ENCODE measurements at regions not wholly inside any gene's neighbourhood (a gene's known extent, or its start where the extent isn't known, plus 50 kb on each side); places are given as distances from the start of the nearest gene placed in this dataset.

DNA sequence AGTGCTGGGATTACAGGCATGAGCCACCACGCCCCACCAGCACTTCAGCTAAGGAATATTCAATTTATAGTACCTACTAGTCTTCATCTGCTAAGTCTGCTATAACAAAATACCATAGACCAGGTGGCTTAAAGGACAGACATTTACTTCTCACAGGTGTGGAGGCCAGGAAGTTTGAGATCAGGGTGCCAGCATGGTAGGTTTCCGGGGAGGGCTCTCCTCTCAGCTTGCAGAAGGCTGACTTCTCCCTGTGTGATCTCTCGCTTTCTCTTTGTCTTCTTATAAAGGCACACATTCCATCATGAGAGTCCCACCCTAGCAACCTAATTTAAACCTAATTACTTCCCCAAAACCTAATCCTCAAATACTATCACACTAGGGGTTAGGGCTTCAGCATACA, 433.0 kb downstream of the INSC start:
- DNase-seq = no peak

DNA sequence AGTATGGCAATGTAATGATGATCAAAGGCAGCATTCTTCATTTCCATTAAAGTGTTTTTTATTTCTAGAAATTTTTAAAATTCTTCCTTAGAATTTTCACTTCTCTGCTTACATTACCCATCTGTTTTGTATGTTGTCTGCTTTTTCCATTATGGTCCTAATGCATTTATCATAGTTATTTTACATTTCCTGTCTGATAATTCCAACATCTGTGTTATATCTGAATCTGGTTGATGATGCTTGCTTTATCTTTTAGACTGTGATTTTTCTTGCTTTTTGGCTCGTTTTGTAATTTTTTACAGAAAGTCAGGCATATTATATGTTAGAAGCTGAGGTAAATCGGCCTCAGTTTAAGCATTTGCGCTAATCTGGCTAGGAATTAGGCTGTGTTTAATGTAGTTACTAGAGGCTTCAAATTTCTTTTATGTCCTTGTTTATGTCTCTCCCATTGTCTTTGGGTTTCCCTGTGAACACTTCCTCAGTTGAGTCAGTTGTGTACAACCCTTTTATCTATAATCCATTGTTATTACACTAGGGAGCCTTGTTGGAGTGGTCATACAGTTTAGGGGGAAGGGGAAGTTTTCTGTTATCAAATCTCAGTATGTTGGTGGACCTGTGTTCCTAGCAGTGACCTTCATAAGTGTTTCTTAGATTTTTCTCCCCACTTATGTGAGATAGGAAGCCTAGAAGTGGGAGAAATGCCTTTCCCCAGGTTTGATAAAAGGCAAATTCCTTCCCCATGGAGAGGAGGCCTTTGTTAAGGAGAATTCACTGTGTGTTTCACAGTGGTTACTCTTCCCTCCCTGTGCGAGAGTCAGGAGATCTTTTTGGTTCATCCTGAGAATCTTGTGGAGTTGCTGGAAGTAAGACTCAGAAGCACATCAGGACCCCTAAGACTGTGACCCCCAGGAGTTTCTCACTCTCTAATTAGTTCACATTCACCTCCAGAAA, 437.5 kb downstream of the INSC start:
- no peak for DNase-seq

DNA sequence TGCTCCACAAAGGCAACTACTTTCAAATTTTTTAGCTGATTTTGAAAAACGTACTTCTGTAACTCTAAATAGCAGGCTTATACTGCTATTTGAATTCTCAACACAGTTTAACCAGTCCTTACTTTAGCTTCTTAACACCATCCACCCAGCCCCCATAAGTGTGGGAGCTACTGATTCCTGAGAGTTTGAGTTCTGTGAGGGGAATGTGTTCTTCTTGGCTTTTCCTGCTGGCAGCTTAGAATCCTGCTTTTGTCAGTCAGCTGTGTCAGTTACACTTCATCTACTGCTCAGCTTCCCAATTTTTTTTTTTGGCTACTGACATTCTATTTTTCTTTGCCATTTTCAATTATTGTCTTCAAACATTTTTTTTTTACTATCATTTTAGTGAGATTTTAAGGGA, 440.4 kb downstream of the INSC start:
- DNase-seq = no peak

DNA sequence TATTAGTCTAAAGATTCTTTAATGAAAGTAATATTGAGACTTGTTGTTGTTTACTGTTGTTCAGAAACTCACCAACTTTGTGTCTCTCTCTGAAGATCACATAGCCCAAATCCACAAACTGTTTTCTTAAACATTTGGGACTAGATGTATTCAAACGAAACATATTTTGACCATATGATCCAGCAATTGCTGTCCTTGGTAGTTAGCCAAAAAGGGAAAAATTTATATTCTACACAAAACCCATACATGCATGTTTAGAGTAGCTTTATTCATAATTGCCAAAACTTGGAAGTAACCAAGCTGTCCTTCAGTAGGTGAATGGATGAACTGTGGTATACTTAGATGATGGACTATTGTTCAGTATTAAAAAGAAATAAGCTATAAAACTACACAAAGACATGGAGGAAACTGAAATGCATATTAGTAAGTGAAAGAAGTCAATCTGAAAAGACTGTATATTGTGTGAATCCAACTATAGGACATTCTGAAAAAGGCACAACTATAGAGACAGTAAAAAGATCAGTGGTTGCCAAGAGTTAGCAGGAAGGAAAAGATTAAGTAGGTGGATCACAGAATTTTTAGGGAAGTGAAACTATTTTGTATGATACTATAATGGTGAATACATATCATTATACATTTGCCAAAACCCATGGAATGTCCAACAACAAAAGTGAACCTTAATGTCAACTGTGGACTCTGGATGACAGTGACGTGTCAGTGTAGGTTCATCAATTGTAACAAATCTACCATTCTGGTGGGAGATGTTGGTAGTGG, 442.9 kb downstream of the INSC start:
- no peak for DNase-seq

DNA sequence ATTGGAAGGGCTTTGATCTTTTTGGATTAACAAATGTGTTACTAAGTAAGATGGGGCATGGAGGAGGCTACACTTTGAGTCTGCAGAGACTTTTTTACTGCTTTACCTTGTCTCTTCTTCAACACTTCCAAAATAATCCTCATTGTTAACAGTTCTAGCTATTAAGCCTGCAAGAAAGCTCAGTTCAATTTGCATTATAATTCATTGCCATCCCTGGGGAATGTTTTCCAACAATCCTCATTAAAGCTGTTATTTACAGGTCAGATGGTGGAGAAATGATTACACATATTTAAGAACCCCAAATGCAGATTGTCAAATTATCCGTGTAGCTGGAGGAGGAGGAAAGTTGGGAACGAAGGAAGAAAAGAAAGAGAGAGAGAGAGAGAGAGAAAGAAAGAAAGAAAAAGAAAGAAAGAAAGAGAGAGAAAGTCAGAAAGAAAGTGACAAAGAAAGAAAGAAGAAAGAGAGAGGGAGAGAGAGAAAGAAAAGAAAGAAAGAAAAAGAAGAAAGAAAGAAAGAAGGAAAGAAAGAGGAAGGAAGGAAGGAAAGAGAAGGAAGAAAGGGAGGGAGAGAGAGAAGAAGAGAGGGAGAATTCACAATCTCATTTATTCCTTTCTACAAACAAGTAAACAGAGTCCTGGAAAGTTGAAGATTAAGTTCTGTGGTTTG, 443.9 kb downstream of the INSC start:
- no peak for DNase-seq

DNA sequence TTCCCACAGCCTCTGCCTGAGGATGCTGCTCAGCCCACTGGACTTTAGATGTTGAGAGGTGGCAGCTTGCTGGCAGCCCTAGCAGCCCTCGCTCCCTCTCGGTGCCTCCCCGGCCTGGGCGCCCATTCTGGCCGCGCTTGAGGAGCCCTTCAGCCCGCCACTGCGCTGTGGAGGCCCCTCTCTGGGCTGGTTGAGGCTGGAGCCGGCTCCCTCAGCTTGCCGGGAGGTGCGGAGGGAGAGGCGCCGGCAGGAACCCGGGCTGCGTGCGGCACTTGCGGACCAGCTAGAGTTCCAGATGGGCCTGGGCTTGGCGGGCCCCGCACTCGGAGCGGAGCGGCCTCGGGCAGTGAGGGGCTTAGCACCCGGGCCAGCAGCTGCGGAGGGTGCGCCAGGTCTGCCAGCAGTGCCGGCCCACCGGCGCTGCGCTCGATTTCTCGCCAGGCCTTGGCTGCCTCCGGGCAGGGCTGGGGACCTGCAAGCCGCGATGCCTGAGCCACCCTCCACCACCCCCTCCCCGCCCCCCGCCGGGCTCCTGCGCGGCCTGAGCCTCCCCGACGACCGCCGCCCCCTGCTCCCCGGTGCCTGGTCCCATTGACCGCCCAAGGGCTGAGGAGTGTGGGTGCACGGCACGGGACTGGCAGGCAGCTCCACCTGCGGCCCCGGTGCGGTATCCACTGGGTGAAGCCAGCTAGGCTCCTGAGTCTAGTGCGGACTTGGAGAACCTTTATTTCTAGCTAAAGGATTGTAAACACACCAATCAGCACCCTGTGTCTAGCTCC, 446.2 kb downstream of the INSC start:
- no peak for DNase-seq

DNA sequence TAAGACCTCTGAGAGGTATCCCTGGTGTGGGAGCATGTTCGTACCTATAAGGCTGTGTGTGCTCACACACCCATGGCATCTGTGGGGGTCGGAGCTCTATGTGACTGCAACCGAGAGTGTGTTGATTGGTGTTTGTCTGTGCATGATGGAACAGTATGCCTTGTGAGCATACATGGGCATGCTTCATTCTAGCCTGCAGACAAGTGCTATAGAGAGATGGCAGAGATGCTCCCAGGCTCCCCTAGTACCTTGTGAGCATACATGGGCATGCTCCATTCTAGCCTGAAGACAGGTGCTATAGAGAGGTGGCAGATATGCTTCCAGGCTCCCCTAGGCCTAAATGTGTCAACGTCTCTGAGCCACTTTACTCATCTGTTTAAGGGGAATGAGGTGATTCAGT, 447.5 kb downstream of the INSC start:
- no peak for DNase-seq

DNA sequence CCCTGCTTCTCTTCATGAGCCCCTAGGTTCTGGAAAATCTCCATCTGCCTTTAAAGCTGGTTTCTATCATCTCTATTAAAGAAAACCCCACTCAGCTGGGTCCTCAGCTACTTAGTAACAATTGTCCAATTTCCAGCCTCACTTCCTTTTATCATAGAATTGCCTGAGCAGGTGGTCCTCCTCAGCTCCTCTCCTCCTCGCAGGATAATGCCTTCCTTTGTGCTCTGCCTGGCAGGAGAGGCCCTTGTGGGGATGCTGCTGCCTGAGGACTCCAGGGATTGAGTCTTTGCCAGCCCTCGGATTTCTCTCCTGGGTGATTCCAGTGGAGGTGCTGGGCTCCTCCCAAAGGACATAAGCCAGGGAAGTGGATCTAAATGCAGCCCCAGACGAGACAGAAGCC, 448.3 kb downstream of the INSC start:
- no peak for DNase-seq

DNA sequence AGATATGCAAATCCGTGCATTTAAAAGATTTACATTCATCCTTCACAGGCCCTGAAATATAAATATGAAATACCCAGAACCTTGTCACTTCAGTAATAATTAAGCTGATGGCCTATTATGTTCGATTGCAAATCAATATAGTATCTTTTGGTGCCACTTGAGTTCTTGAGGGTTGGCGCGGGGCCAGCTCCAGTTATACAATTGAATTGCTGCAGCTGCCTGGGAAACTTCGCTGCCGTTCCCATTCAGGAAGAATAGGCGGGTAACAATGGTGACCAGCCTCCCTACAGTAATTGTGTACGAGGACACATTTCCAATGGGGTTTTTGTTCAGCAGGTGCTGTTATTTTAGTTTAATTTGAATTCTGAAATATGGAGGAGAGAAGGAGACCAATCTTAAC, 451.2 kb downstream of the INSC start:
- DNase-seq = no peak

DNA sequence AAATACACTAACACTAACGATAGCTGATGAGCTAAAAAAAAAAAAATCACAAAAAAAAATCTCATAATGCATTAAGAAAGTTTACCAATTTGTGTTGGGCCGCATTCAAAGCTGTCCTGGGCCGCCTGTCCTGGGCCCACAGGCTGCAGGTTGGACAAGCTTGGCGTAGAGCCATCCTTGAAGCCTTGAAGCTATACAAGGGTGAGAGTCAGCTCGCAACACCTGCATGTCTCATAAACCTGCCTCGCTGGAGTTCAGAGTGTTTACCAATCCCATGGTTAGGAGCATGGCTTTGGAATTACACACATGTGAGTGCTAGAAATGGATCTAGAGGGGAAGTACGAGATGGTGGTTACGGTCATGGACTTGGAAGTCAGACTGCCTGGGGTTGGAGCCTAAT, 453.7 kb downstream of the INSC start:
- no peak for DNase-seq

DNA sequence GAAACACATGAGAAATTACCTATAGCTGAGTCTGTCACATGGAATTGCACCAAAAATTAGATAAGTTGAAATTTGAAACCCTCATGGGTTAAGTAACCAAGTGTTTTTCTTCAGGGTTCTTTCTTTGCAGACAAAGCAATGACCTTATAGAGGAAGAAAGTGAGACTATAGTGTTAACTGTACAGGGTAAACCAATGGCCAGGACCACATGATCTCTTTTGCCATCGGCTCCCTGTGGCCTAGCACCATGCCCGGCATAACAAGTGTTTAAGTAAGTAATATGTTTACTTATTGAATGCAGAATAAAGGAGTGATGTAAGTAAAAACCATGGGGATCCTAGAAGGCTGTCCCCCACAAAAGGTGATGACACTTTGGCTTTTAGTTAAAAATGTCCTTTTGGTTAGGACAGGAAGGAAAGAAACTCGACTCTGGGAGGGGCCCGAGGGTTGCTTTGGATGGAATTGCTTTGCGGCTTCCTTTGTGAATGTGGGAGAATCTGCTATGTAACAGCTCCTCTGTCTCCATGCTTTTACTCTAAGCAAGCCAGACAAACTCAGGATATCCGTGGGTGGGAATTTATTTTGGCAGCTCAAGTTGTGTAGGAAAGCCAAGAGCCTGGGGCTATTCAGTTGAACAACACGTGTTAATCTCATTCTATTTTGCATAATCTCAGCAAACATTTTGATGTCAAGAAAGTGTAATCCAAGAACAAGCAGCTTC, 454.7 kb downstream of the INSC start:
- DNase-seq = no peak

DNA sequence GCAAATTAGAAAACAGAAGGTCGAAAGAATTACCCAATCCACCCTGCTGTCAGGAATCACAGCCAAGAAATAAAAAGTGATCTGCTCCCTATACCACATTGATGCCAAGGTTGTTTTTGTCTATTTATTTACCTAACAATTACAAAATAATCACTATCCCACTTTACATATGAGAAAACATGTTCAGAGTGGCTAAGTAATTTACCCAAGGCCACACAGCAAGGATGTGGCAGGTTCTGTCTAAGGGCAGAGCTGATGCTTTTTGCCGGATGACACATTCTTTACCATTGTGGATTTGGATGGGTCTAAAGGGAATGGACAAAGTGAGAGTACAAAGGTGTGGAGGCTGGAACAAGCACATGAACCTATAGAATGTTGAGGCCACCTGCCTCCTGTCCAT, 460.7 kb downstream of the INSC start:
- DNase-seq = no peak

DNA sequence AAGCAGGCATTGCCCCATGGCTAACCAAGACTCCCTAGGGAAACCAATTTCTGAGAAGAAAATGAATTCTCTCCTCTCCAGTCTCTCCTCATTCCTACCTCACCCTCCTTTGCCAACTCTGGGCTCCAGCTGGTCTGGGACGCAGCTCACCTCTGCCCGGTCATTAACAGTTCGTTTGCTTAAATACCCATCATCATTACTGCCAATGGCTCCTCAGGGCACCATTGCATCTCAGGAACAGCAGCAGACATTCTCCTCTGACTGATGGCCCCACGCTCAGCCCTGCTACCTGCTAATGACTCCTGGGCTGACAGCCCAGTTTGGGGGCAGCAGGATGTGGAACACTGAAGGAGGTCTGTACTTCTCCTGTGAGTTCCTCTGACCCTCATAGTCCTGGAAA, 462.0 kb downstream of the INSC start:
- DNase-seq = no peak

DNA sequence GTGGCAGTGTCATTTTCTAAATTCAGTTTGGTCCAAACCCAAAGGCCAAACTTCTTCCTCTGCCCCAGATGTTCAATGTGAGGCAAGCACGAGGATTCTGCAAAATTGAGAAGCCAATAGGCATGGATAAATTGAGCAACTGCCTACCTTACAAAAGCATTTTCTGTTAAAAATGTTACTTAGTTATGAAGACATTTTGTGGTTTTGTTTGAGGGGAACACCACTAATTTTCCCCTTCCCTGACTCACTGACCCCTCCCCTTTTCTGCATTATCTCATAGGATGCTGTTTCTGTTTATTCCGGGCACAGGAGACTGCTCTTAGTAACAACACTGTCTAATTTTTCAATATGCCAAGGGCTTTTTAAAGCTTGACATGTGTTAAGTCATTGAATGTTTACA, 462.8 kb downstream of the INSC start:
- DNase-seq = no peak

DNA sequence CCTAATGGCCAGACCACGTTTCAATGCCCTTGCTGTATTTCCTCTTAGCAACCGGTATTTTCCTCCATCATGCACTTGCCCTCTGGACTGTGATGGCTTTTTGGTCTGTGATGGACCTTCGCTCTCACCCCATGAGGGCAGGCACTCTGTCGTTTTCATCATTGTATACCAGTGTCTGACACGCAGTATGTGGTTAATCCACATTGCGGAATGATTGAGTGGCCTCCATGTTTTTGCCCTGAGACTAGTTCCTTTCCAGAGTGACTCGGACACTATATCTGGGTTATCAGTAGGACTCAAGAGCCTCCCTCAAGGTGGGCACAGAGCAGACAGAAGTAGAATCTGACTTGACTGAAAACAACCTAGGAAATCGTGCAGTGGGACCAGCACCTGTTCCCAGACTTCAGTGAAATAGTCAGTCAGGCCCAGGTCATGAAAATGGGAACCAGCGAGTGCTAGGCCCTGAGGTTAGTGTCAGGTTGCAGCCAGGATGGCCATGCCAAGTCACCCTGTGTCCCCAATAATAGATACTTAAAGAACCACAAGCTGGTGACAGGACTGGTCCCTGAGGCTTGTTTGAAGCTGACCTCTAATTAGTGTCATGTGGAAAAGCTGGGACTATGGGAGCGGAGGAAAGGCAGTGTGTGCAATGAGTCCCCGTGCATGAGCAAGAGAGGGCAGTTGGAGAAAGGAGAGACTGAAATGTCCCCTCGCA, 464.7 kb downstream of the INSC start:
- DNase-seq = no peak

DNA sequence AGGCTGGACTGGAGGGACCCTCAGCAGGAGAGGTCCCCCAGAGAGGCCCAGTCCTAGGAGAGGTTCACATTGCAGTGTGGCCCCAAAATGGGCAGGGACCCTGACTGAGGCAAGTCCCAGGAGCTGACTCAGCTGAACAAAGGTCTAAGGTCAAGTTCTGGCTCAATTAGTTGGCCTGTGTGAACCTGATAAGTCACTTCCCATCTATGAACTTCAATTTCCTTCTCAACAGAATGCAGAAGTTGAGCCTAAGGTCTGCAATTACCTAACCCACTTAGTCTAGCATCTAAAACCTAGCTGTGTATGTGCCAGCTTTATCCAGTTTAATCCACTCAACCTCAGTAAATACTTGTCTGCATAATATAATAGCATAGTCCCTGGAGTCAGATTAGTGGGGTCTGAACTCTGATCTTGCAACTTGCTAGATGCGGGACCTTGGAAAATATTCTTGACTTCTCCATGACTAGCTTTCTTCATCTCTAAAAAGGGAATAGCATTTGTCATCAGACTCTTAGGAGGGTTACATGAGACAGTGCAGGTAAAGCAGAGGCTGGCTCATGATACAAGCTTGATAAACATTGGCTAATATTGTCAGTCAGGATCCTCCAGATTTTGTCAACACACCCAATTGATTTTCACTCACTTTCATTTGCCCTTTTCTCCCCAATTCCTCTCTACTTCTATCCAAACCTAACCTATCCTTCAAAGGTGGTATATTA, 465.5 kb downstream of the INSC start:
- DNase-seq = no peak

DNA sequence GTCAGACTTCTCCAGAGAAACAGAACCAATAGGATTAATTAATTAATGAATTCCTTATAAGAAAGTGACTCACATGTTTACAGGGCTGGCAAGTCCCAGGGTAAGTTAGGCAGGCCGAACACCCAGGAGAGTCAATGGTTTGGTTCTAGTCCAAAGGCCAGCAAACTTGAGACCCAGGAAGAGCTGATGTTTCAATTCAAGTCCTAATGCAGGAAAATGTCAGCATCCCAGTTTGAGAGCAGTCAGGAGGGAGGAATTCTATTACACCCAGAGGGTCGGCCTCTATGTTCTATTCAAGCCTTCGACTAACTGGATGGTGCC, 466.0 kb downstream of the INSC start:
- DNase-seq = no peak

DNA sequence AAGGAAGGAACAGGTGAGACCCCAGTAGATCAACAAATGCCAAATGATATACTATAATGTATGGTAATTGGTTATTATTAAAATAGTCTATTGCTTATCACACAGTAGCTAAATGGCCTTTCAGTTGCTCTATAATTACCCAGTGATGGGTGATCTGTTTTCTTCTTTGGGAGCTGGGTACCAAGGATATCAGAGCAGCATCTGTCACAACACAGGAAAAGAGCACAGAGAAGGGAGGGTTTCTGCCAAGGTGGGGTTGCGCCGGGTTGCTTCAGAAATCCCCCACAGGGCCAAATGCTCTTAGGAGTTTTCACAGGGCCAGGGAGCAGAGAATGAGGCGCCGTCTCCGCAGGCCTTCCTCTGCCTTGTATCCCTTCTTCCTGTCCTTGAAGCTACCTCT, 469.4 kb downstream of the INSC start:
- DNase-seq = no peak

DNA sequence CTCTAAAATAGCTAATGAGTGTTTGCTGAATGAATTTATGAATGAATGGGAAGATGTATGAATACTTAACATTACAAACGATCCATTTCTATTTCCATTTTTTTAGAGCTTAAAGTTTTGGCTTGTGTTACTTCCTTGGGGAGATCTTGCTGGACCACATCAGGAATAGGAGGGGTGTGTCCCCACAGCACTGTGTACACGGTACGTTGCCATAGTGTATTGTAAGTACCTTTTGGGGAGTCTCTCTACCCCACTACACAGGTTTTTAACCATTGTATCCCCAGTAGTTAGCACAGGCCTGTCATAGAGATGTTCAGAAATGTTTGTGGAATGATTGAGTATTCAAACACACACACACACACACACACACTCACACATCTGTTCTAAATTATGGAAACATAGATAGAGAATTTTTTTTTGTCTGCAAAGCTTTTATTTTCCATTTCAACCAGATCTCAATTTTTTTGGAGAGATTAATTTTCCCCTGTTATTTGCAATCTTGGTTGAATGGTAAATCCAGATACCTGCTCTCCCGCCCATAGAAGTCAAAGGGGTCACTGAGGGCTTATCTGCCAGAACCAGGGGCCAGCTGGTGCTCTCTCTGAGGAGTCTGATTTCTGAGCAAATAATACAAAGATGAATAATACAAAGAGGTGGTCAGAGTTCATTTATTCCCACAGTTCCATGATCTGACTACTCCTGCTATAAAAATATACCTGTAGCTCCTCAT, 471.0 kb downstream of the INSC start:
- no peak for DNase-seq

DNA sequence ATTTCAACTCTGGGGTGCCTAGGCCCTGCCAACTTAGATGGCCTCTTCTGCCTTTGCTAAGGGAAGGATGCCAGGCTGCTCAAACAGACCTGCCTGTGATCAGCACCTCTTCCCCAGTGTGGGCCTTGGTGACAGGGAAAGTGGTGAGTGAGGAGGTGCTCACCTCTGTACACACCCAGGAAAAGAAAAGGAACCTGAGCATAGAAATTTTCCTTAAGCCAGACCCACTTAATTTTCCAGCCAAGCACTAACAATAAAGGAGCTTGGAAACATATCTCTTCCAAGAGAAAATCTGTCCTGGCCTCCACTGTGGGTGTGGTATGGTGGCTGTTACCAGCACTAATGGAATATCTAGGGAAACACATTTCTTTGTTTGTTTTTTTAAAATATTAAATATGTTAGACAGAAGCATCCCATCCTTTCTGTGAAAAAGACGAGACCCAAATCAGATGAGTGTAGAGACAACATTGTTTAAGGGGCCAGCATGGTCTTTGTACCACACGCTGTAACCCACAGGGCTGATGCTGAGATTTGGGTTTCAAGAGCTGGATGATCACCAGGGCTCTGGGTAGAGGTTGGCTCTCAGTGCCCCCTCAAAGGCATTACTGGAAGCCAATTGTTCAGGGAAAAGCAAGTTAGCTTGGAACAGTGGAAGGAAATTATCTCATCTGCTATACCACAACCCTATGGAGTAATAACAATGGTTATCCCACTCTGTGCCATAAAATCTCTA, 472.2 kb downstream of the INSC start:
- DNase-seq = no peak

Data from CD4-positive, alpha-beta T cell treated with Interleukin-15 for 1 hour (primary cell).